Left cardiac atrium (tissue), 4 donors: ENCODE measurements at regions not wholly inside any gene's neighbourhood (a gene's known extent, or its start where the extent isn't known, plus 50 kb on each side); places are given as distances from the start of the nearest gene placed in this dataset.
"Not testable (repeated sequence)": the region's sequence is repeated elsewhere in the genome, so short reads cannot be mapped to it uniquely, and the experiment has no call there.

Source experiments
- ATAC-seq, 2 donors: fragments of 200-7000 bp; cut with Tn5 transposase; one replicate each; pipeline ENCODE4 v1.9.1; 2020; ENCODE audit warnings: mild to moderate bottlenecking in 2 of 2, moderate library complexity in 2 of 2
- DNase-seq: peaks from one replicate; pipeline ENCODE4 v3.0.0-alpha.2; 2020
- intact Hi-C, 2 donors: fragments of 100-400 bp; cut with DNase I; formaldehyde crosslinking; loops; one replicate each; pipeline versions ENCODE4 v1.14.1 to v1.15.1; 2022 to 2023
- donor health status: DM: no; HTN: yes; CAD: no.
- donor health status: DM: no; HTN: yes; CAD: no; lungs with severe emphysema.
- donor health status: DM: yes; HTN: yes; CAD: no.
- donor health status: Dilated cardiomyopathy.

GRCh38 chr1:37338658-37339057 lies 135.7 kb upstream of the ZC3H12A start:
- ATAC-seq = no peak
- intact Hi-C loops = no loop called here
- DNase-seq = no peak

- DNase-seq = no peak
- intact Hi-C loops = no loop called here
- ATAC-seq = no peak
Measured at GRCh38 chr1:37342736-37343135, 131.6 kb upstream of the ZC3H12A start.

GRCh38 chr1:37347104-37347649 lies 127.2 kb upstream of the ZC3H12A start:
- intact Hi-C loops = no loop called here
- DNase-seq = no peak
- no peak for ATAC-seq

GRCh38 chr1:37353871-37354270 lies 120.5 kb upstream of the ZC3H12A start:
- intact Hi-C loops = no loop called here
- DNase-seq = no peak
- no peak for ATAC-seq

GRCh38 chr1:37354876-37355650 lies 119.3 kb upstream of the ZC3H12A start:
- intact Hi-C loops = no loop called here
- DNase-seq (no peak), ATAC-seq (no peak)

- ATAC-seq (no peak), DNase-seq (no peak)
- intact Hi-C loops = no loop called here
Measured at GRCh38 chr1:37358992-37359391, 115.4 kb upstream of the ZC3H12A start.

GRCh38 chr1:37360011-37360410 lies 114.4 kb upstream of the ZC3H12A start:
- no peak for ATAC-seq
- intact Hi-C loops = no loop called here
- no peak for DNase-seq

GRCh38 chr1:37362594-37363385 lies 111.6 kb upstream of the ZC3H12A start:
- no peak for DNase-seq

GRCh38 chr1:37363535-37363934 lies 110.8 kb upstream of the ZC3H12A start:
- ATAC-seq (no peak), DNase-seq (no peak)
- intact Hi-C loops = no loop called here

More at GRCh38 chr1:37362594-37363385, 111.6 kb upstream of the ZC3H12A start:
- ATAC-seq = peak in 1 of 2 donors; percentile 43
- intact Hi-C loops = no loop called here

GRCh38 chr1:37368665-37369315 lies 105.6 kb upstream of the ZC3H12A start:
- intact Hi-C loops, DNase-seq: not testable (repeated sequence)
- peak in 1 of 2 donors; percentile 26 for ATAC-seq

- intact Hi-C loops = no loop called here
- ATAC-seq (peak in 1 of 2 donors; percentile 55), DNase-seq (no peak)
Measured at GRCh38 chr1:37372302-37372701, 102.1 kb upstream of the ZC3H12A start.

GRCh38 chr1:37372711-37373110 lies 101.7 kb upstream of the ZC3H12A start:
- DNase-seq (no peak), ATAC-seq (no peak)
- intact Hi-C loops = no loop called here

- DNase-seq (no peak), ATAC-seq (no peak)
- intact Hi-C loops = no loop called here
Measured at GRCh38 chr1:37373413-37373812, 101.0 kb upstream of the ZC3H12A start.

- intact Hi-C loops, ATAC-seq, DNase-seq: not testable (repeated sequence)
Measured at GRCh38 chr1:37380546-37380945, 93.8 kb upstream of the ZC3H12A start.

GRCh38 chr1:37387854-37388253 lies 86.5 kb upstream of the ZC3H12A start:
- no peak for DNase-seq
- ATAC-seq = no peak
- intact Hi-C loops = no loop called here

- no peak for ATAC-seq
- no peak for DNase-seq
- intact Hi-C loops = no loop called here
Measured at GRCh38 chr1:37389327-37389726, 85.1 kb upstream of the ZC3H12A start.

GRCh38 chr1:37391211-37392011 lies 83.0 kb upstream of the ZC3H12A start:
- intact Hi-C loops = no loop called here
- DNase-seq = no peak
- ATAC-seq = no peak

- intact Hi-C loops = no loop called here
- DNase-seq = no peak
- no peak for ATAC-seq
Measured at GRCh38 chr1:37392051-37392450, 82.3 kb upstream of the ZC3H12A start.
